Inflammatory macrophage (primary cell): ENCODE measurements at regions not wholly inside any gene's neighbourhood (a gene's known extent, or its start where the extent isn't known, plus 50 kb on each side); places are given as distances from the start of the nearest gene placed in this dataset.
"Not testable (repeated sequence)": the region's sequence is repeated elsewhere in the genome, so short reads cannot be mapped to it uniquely, and the experiment has no call there.

ENCODE experiments used
- DNase-seq, 2 donors: peaks; one replicate each; pipeline ENCODE4 v3.0.0-alpha.2; 2020 to 2022

DNA sequence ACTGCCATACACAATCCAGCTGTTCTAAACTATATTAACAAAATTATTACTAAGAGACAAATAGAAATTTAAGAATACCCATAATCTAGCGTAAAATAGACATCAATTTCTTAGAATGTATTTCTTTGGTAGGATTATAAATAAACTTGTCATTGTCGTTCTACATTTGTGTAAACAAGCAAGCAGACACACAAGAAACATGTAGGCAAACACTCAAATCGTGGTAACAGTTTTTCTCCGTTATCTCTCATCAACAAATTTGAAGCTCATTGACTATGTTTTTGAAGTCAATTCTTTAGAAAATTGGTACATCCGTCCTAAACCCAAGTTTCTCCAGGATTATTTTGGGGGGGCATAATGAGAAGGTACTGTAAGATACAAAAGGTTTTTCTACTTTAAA is 832.2 kb downstream of the DTWD2 start:
- no peak for DNase-seq

- no peak for DNase-seq
Measured at GRCh38 chr5:118146824-118147223, 841.5 kb downstream of the DTWD2 start.

- no peak for DNase-seq
Measured at GRCh38 chr5:118144540-118144939, 843.8 kb downstream of the DTWD2 start.

GRCh38 chr5:118139361-118139760 is 849.0 kb downstream of the DTWD2 start:
- no peak for DNase-seq

DNA sequence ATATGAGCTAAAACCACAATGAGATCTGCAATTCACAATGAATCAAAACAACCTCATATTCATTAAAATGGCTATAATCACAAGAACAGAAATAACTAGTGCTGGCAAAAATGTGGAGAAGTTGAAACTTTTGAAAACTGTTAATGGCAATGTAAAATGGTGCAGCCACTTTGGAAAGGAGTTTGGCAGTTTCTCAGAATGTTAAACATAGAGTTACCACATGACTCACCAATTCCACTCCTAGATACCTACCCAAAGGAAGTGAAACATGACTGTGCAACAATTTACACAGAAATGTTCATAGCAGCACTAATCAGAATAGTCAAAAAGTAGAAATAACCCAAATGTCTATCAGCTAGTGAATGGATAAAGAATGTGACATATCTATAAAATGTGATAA is 862.2 kb downstream of the DTWD2 start:
- DNase-seq, result no peak

DNA sequence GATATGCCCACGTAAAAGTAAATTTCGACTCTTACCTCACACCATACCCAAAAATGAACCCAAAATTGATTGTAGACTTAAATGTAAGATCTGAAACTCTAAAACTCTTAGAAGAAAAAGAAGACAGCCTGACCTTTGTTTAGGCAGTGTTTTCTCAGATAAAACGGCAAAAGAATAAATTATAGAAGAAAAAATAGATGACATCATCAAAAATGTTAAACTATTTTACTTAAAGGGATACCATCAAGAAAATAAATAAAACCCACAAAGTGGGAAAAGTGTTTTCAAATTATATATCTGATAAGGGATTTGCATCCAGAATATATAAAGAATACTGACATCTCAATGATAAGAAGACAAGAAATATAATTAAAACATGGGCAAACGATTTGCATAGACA is 862.7 kb downstream of the DTWD2 start:
- no peak for DNase-seq

DNA sequence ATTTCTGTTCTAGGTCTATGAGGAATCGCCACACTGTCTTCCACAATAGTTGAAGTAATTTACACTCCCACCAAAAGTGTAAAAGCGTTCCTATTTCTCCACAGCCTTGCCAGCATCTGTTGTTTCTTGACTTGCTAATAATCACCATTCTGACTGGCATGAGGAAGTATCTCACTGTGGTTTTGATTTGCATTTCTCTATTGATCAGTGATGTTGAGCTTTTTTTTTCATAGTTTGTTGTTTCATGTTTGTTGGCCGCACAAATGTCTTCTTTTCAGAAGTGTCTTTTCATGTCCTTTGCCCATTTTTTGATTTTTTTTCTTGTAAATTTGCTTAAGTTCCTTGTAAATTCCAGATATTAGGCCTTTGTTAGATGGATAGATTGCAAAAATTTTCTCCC is 867.1 kb downstream of the DTWD2 start:
- DNase-seq, result no peak

- no peak for DNase-seq
Measured at GRCh38 chr5:118115791-118116190, 872.6 kb downstream of the DTWD2 start.

- no peak for DNase-seq
Measured at GRCh38 chr5:118111956-118112355, 876.4 kb downstream of the DTWD2 start.

GRCh38 chr5:118107246-118107645 is 881.1 kb downstream of the DTWD2 start:
- not testable (repeated sequence) for DNase-seq

DNA sequence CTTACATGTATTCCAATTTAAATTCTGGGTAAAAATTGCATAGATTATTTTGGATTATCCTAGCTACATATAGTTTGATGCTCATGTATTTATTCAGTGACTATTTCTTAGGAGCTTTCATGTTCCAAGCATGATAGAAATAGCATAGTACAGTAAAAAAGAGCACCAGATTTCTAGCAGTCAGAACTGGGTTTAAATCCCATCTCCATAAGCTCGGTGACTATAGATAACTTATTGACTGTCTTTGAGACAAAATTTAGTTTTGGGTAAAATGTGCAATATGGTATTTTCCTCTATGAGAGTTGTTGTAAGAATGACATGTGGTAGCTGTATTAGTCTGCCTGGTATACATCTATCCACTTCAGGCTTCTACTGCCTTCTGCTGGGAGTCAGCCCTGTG is 889.6 kb downstream of the DTWD2 start:
- DNase-seq, result no peak

DNA sequence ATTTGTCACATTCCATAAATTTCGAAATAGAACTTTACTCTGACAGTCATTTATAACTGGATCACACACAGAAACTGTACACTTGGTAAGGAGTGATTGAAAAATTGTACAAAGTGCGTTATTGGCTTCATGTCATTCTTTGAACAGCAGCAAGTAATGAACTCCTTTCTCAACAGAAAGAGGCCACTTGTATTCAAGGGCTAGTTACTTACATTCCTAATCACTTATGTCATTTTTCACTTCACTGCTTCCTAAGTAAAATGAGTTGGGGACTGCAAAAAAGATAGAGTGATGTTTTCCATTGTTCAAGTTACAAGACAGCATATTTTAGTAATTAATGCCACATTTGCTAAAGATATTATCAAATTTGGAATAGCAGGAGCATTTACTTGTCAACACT is 893.2 kb downstream of the DTWD2 start:
- DNase-seq, result no peak

DNA sequence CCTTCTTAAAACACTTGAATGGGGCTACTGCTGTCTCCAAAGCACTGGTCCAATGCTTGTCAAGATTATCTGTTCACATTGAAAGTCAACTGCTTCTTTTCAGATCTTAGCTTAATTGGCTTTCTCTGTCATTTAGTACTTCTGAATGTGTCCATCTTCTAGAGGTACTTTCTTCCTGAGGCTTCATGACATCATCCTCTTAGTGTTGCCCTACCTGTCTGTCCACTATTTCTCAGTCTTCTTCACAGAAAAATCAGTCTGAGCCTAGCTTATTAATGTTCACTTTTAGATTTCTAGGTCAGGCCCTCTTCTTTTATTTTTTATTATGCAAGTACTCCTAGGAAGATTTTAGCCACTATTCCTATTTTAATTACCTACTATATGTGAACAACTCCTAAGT is 899.9 kb downstream of the DTWD2 start:
- no peak for DNase-seq

- no peak for DNase-seq
Measured at GRCh38 chr5:118076490-118076889, 911.9 kb downstream of the DTWD2 start.

DNA sequence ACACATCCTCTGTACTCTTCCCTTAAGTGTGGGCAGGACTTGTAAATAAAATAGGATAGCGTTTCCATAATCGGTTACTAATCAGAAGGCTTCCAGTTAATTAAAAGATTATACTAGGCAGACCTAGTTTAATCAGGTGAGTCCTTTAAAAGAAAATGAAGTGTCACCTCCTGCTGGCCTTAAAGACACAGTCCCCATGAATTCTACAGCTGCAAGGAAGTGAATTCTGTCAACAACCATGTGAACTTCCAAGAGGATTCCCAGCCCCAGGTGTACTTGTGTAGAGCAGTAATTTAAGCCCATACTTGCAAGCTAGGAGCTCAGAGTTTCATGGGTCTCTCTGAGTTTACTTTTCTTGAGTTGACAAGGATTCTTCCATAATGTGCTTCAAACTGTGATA is 918.3 kb downstream of the DTWD2 start:
- no peak for DNase-seq

DNA sequence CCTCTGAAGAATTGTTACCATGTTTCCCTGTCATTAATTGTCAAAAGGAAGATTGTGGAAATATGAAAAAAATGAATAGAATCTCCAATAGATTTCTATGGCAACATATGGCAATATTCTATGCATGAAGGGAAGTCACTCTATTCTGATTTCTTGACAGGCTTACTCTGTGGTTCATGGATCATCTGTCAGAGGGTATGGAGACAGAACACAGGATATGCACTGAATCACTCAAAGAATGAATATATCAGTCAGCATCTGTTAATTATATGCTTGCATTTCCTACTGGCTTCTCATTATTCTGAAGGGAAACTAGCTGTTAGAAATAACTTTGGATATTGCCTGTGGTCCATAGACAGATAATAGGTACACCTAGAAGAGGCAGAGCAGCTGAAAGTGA is 918.9 kb downstream of the DTWD2 start:
- DNase-seq, result no peak

DNA sequence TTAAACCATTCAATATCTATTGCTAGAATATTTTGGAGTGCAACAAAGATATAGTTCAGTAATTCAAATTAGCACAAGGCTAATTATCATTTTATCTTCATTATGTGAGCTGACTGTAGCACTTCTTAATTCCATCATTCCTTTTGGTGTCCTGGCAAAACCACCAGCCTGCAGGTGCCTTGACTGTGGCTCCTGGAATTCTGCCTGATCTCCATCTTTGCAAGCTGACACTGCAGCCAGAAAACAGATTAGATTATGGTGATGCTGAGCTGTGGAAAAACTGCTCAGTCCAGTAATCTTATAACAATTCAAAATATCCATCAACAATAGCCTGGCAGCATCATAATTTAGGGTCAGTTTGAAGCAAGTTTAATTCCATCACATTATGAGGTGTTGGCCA is 919.5 kb downstream of the DTWD2 start:
- DNase-seq, result no peak

- DNase-seq, result not testable (repeated sequence)
Measured at GRCh38 chr5:118063836-118064235, 924.5 kb downstream of the DTWD2 start.

DNA sequence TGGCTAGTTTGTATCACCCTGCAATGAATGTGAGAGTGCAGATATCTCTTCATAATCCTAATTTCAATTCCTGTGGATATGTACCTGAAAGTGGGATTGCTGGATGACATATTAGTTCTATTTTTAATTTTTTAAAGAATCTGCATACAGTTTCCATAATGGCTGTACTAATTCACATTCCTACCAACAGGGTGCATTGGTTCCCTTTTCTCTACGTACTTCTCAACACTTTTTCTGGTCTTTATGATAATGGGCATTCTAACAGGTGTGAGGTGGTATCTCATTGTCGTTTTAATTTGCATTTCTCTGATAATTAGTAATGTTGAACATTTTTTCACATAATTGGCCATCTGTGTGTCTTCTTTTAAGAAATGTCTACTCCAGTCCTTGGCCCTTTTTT is 927.5 kb downstream of the DTWD2 start:
- DNase-seq, result no peak

- DNase-seq, result no peak
Measured at GRCh38 chr5:118052503-118052902, 935.8 kb downstream of the DTWD2 start.

DNA sequence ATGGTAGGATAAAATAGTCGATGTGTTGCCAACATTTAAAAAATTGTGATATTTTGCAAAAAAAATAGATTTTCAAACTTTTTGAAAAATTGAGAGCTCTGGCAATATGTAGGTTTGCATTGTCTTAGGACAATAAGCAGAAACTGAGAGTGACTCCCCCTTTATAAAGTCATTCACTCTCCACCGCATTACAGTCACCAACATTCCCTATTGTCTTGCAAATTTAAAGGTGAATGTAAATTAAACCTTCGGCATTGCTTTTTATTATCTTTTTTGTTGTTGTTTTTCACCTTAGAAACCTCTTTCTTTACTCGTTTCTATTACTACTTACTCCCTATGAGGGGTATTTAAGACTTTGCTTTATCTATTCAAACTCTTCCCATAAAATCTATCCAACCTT is 944.2 kb downstream of the DTWD2 start:
- no peak for DNase-seq

DNA sequence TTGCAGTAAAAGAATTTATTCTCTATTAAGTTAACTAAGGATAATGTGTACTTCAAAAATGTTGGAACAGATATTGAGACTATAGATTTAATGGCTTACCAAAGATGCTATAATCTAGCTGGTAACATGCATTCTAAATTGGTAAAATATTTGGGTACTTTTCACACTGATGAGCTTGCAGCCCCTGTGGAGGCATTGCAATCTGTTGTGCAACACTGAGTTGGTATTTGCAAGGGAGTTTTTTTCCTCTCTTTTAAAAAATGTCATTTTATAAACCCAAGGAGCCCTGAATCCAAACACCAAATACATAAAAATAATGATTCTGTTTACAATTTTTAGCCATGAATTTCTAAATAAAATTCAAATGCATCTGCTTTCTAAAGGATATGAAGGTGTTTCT is 944.8 kb downstream of the DTWD2 start:
- DNase-seq, result no peak

GRCh38 chr5:118042076-118042475 is 946.3 kb downstream of the DTWD2 start:
- DNase-seq, result no peak

DNA sequence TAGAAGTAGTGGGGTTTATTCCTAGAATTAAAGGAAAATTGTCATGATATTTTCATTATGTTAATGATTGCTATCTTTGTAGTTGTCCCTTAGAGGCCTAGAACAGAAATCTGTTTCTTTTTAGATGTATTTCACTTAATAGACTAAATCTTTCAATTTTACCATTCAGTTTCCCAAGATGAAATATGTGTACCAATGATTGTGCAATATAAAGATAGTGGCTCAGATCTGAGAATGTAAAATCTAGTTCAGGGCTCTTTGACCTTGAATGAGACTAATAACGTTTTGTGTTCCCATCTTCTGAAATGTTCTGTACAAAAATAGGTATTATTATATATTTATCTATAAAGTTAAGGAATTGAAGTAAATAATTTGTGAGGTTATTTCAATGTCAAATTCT is 947.9 kb downstream of the DTWD2 start:
- no peak for DNase-seq

- DNase-seq, result no peak
Measured at GRCh38 chr5:118033686-118034338, 954.5 kb downstream of the DTWD2 start.
